ENCODE measurements at regions not wholly inside any gene's neighbourhood (a gene's known extent, or its start where the extent isn't known, plus 50 kb on each side); places are given as distances from the start of the nearest gene placed in this dataset.
A peak's percentile ranks its signal among the peaks of the same experiment; 100 is the strongest.

- DNase-seq: no peak
Observed at GRCh38 chr12:45633733-45634132, 95.8 kb upstream of the ARID2 start.

GRCh38 chr12:45634273-45634917 lies 95.1 kb upstream of the ARID2 start:
- no peak for DNase-seq

GRCh38 chr12:45637242-45637641 lies 92.3 kb upstream of the ARID2 start:
- no peak for DNase-seq

GRCh38 chr12:45637706-45638105 lies 91.8 kb upstream of the ARID2 start:
- DNase-seq: no peak

- no peak for DNase-seq
Observed at GRCh38 chr12:45638386-45638785, 91.1 kb upstream of the ARID2 start.

- peak; percentile 39 for DNase-seq
Observed at GRCh38 chr12:45644541-45644940, 85.0 kb upstream of the ARID2 start.

- DNase-seq: no peak
Observed at GRCh38 chr12:45646851-45647581, 82.5 kb upstream of the ARID2 start.

GRCh38 chr12:45648070-45648469 lies 81.4 kb upstream of the ARID2 start:
- DNase-seq: peak; percentile 45

- no peak for DNase-seq
Observed at GRCh38 chr12:45651029-45651428, 78.5 kb upstream of the ARID2 start.

GRCh38 chr12:45654002-45654665 lies 75.4 kb upstream of the ARID2 start:
- DNase-seq: no peak

- DNase-seq: no peak
Observed at GRCh38 chr12:45655186-45655585, 74.3 kb upstream of the ARID2 start.

GRCh38 chr12:45655743-45656142 lies 73.8 kb upstream of the ARID2 start:
- DNase-seq: no peak

- DNase-seq: no peak
Observed at GRCh38 chr12:45658020-45658419, 71.5 kb upstream of the ARID2 start.

GRCh38 chr12:45660330-45660729 lies 69.2 kb upstream of the ARID2 start:
- DNase-seq: no peak

- peak; percentile 42 for DNase-seq
Observed at GRCh38 chr12:45663455-45663854, 66.1 kb upstream of the ARID2 start.

GRCh38 chr12:45665941-45666340 lies 63.6 kb upstream of the ARID2 start:
- no peak for DNase-seq

- no peak for DNase-seq
Observed at GRCh38 chr12:45666396-45666795, 63.1 kb upstream of the ARID2 start.

- no peak for DNase-seq
Observed at GRCh38 chr12:45666816-45667215, 62.7 kb upstream of the ARID2 start.

- DNase-seq: no peak
Observed at GRCh38 chr12:45667761-45668160, 61.7 kb upstream of the ARID2 start.

GRCh38 chr12:45668641-45669040 lies 60.9 kb upstream of the ARID2 start:
- DNase-seq: no peak

GRCh38 chr12:45669093-45669492 lies 60.4 kb upstream of the ARID2 start:
- DNase-seq: no peak

- DNase-seq: peak; percentile 55
Observed at GRCh38 chr12:45669792-45670191, 59.7 kb upstream of the ARID2 start.

GRCh38 chr12:45670346-45671065 lies 59.0 kb upstream of the ARID2 start:
- no peak for DNase-seq
